A673 (cell line): ENCODE measurements at regions not wholly inside any gene's neighbourhood (a gene's known extent, or its start where the extent isn't known, plus 50 kb on each side); places are given as distances from the start of the nearest gene placed in this dataset.

Source experiments
- BruUV-seq: library from RNA; stranded (reverse); fragments of 400-500 nt; replicated peaks from 2 replicates; lab custom pipeline; 2021; lab: Mats Ljungman, UMichigan
- CTCF ChIA-PET: fragments of 300-600 bp; sonication (Branson Sonifier 250); formaldehyde crosslinking; loops from one replicate; lab custom pipeline; 2022; ENCODE audit warnings: antibody characterized with exemption; lab: Charles Lee
- POLR2A ChIA-PET: fragments of 300-600 bp; sonication (Branson Sonifier 250); formaldehyde crosslinking; loops from one replicate; lab custom pipeline; 2022; ENCODE audit warnings: antibody characterized with exemption; ENCODE audit not compliant: low non-redundant PET; lab: Charles Lee
- DNase-seq: peaks from one replicate; pipeline ENCODE4 v3.0.0-alpha.2; 2015; ENCODE audit warnings: low spot score
- H3K27ac ChIP-seq: fragments of 200-600 bp; sonication (generic); 2 replicates; pipeline ENCODE4 v1.5.1; 2016; ENCODE audit warnings: mixed run types, low read depth, mild to moderate bottlenecking, mixed read lengths, antibody characterized with exemption, low read length; ENCODE audit not compliant: poor library complexity, severe bottlenecking
- H3K27me3 ChIP-seq: fragments of 200-600 bp; sonication (generic); replicated peaks from 2 replicates; pipeline ENCODE4 v1.6.1; 2017; ENCODE audit warnings: mixed run types, low read depth, mild to moderate bottlenecking, mixed read lengths, antibody characterized with exemption, low read length; ENCODE audit not compliant: insufficient read depth, poor library complexity
- H3K36me3 ChIP-seq: fragments of 200-600 bp; sonication (generic); 2 replicates; pipeline ENCODE4 v1.6.1; 2016; ENCODE audit warnings: mixed run types, mild to moderate bottlenecking, mixed read lengths, antibody characterized with exemption, low read length; ENCODE audit not compliant: insufficient read depth, poor library complexity, severe bottlenecking
- H3K4me1 ChIP-seq: fragments of 200-600 bp; sonication (generic); 2 replicates; pipeline ENCODE4 v1.6.1; 2017; ENCODE audit warnings: mixed run types, mild to moderate bottlenecking, mixed read lengths, antibody characterized with exemption, low read length; ENCODE audit not compliant: insufficient read depth, poor library complexity, severe bottlenecking
- H3K4me3 ChIP-seq: fragments of 200-600 bp; sonication (generic); 2 replicates; pipeline ENCODE4 v1.5.1; 2016; ENCODE audit warnings: low read depth, mixed run types, mild to moderate bottlenecking, mixed read lengths, low read length; ENCODE audit not compliant: poor library complexity, severe bottlenecking
- H3K9me3 ChIP-seq: fragments of 200-600 bp; sonication (generic); 2 replicates; pipeline ENCODE4 v1.6.1; 2016; ENCODE audit warnings: mixed run types, low read depth, mild to moderate bottlenecking, mixed read lengths, antibody characterized with exemption, low read length; ENCODE audit not compliant: poor library complexity, severe bottlenecking
- EZH2 ChIP-seq: fragments of 200-600 bp; sonication (generic); IDR thresholded peaks from 2 replicates; pipeline ENCODE4 v1.6.1; 2017; ENCODE audit warnings: borderline replicate concordance, low read depth, mild to moderate bottlenecking, mixed read lengths, antibody characterized with exemption, low read length; ENCODE audit not compliant: poor library complexity, severe bottlenecking
- intact Hi-C: fragments of 100-400 bp; cut with micrococcal nuclease; formaldehyde crosslinking; loops from one replicate; pipeline ENCODE4 v1.10.0; 2022; ENCODE audit not compliant: unreplicated experiment
- TF ChIP-seq, protein P1 (sequence below): fragments of 300-800, 200-600 bp; sonication (generic); conservative IDR thresholded peaks from 2 replicates; pipeline ENCODE4 v1.5.1; 2017; ENCODE audit warnings: low read depth, mild to moderate bottlenecking, antibody characterized with exemption, low read length, moderate library complexity, mixed read lengths

DNA sequence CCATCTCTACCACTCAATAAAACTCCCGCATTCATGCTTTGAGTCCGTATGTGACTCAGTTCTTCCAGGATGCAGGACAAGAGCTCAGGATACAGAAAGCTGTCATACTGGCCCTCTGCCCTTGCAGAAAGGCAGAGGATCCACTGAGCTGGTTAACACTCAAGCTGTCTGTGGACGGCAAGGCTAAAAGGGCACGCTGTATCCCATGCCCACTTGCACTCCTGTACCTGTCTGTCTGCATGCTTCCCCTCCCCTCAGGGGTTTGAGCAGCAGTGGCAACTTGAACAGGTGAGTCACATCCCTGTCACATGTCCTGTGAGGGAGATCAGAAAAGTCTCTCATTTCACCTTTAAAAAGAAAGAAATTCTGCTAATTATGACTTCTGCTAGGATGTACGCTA lies 293.8 kb downstream of the HS3ST3B1 start:
- Histone ChIP-seq H3K4me1 (no peaks in the 10 kb centered on the region), H3K4me3 (no peak overlapping the region), H3K27me3 (no peaks in the 10 kb centered on the region), H3K9me3 (peaks cover 24% of the 10 kb centered on the region), H3K36me3 (no peaks in the 10 kb centered on the region), H3K27ac (no peak overlapping the region)
- BruUV-seq: no TSS peak
- ChIA-PET POLR2A (no interaction called here), CTCF (no interaction called here)
- TF ChIP-seq, protein P1, sequence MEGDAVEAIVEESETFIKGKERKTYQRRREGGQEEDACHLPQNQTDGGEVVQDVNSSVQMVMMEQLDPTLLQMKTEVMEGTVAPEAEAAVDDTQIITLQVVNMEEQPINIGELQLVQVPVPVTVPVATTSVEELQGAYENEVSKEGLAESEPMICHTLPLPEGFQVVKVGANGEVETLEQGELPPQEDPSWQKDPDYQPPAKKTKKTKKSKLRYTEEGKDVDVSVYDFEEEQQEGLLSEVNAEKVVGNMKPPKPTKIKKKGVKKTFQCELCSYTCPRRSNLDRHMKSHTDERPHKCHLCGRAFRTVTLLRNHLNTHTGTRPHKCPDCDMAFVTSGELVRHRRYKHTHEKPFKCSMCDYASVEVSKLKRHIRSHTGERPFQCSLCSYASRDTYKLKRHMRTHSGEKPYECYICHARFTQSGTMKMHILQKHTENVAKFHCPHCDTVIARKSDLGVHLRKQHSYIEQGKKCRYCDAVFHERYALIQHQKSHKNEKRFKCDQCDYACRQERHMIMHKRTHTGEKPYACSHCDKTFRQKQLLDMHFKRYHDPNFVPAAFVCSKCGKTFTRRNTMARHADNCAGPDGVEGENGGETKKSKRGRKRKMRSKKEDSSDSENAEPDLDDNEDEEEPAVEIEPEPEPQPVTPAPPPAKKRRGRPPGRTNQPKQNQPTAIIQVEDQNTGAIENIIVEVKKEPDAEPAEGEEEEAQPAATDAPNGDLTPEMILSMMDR: no peak
- TF ChIP-seq EZH2: no peak
- intact Hi-C loops: no loop called here
- DNase-seq: no peak

DNA sequence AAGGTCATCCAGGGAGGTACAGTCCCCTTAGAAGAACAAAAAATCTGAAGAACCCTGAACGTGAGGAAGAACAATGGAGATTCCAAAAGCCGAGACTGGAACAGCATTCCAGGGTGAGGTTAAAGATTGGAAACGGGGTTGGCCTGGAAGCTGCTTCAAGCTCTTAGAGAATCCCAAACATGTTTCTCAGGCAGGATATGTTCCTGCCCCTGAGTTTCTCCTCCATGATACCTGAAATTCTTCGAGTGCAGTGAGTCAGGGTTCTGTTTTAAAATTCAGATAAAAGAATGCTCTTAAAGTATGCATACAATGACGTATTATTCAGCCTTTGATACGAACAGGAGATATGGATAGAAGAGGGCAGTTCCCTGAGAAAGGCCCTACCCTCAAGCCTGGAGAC lies 293.1 kb downstream of the HS3ST3B1 start:
- Histone ChIP-seq H3K27ac (no peak overlapping the region), H3K4me1 (no peaks in the 10 kb centered on the region), H3K36me3 (no peaks in the 10 kb centered on the region), H3K27me3 (no peaks in the 10 kb centered on the region), H3K9me3 (peaks cover 24% of the 10 kb centered on the region), H3K4me3 (no peak overlapping the region)
- intact Hi-C loops: no loop called here
- POLR2A ChIA-PET: no interaction called here
- TF ChIP-seq, protein P1: no peak
- no peak for TF ChIP-seq EZH2
- no peak for DNase-seq
- BruUV-seq: no TSS peak
- CTCF ChIA-PET: no interaction called here

DNA sequence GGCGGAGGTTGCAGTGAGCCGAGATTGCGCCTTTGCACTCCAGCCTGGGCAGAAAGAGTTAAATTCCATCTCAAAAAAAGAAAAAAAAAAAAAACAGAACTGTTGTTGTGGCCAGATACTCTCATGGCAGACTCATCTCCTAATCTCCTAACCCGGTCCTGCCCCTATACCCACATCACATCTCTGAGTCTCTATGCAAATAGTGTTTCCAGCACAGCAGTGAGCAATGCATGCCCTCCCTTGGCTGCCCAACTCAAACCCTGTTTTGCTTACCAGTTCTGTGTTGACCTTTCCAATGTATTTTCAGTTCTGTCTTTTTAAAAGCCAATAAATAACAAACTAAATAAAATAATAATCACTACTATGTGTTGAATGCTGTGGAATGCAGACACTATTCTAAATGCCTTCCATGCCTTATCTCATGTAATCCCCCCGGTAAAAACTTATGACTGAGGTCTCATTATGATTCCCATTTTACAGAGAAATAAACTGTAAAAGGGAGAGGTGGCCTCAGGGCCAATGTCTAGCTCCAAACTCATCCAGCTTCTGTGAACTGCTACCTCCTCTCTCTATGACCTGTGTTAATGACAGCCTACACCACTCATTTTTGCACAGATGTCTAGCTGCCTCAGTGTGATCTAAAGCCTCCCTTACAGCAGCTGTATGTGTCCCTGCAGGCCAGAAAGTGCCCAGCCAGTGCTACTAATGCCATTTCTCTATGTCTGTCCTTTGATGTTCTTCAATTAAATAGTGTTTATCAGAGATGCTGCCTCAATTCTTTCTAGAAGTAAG lies 289.8 kb downstream of the HS3ST3B1 start:
- intact Hi-C loops: no loop called here
- TF ChIP-seq, protein P1: no peak
- no peaks in the 10 kb centered on the region for H3K4me1 ChIP-seq
- no peak overlapping the region for H3K4me3 ChIP-seq
- peaks cover 30% of the 10 kb centered on the region for H3K9me3 ChIP-seq
- no peak overlapping the region for H3K27ac ChIP-seq
- POLR2A ChIA-PET: no interaction called here
- H3K36me3 ChIP-seq: no peaks in the 10 kb centered on the region
- no peak for DNase-seq
- H3K27me3 ChIP-seq: no peaks in the 10 kb centered on the region
- CTCF ChIA-PET: no interaction called here
- no TSS peak for BruUV-seq
